WTC11 (cell line): ENCODE measurements at regions not wholly inside any gene's neighbourhood (a gene's known extent, or its start where the extent isn't known, plus 50 kb on each side); places are given as distances from the start of the nearest gene placed in this dataset.

Experiments
- ATF2 ChIP-seq: sonication (generic); formaldehyde crosslinking; IDR thresholded peaks from 2 replicates; pipeline ENCODE4 v1.8.1; 2022; ENCODE audit warnings: low read depth, missing genetic modification reagents, borderline replicate concordance
- CREB1 ChIP-seq: sonication (generic); formaldehyde crosslinking; IDR thresholded peaks from 2 replicates; pipeline ENCODE4 v1.8.0; 2023; ENCODE audit warnings: mild to moderate bottlenecking, missing genetic modification reagents
- CTCF ChIP-seq: fragments of 200-600 bp; IDR thresholded peaks from 2 replicates; pipeline ENCODE4 v1.8.0; 2022; ENCODE audit warnings: antibody characterized with exemption
- ETV6 ChIP-seq: sonication (generic); formaldehyde crosslinking; IDR thresholded peaks from 2 replicates; pipeline ENCODE4 v1.8.1; 2022; ENCODE audit warnings: mild to moderate bottlenecking, missing genetic modification reagents
- MXD4 ChIP-seq: fragments of 250-450 bp; sonication (Bioruptor Pico); IDR thresholded peaks from 2 replicates; pipeline ENCODE4 v1.8.0; 2021; ENCODE audit warnings: mild to moderate bottlenecking, moderate library complexity, borderline replicate concordance
- PRDM15 ChIP-seq: sonication (generic); formaldehyde crosslinking; IDR thresholded peaks from 2 replicates; pipeline ENCODE4 v1.8.0; 2022; ENCODE audit warnings: missing genetic modification reagents
- TCF7 ChIP-seq: sonication (generic); formaldehyde crosslinking; IDR thresholded peaks from 2 replicates; pipeline ENCODE4 v1.8.0; 2022; ENCODE audit warnings: mild to moderate bottlenecking, low read depth, missing genetic modification reagents, moderate library complexity

- no peak for TF ChIP-seq TCF7 (CRISPR knock-in tag)
- TF ChIP-seq MXD4 (CRISPR knock-in tag): no peak
- no peak for TF ChIP-seq CREB1 (CRISPR knock-in tag)
- TF ChIP-seq CTCF: no peak
- no peak for TF ChIP-seq PRDM15 (CRISPR knock-in tag)
- TF ChIP-seq ETV6: no peak
- no peak for TF ChIP-seq ATF2 (CRISPR knock-in tag)
These were observed 256.5 kb downstream of the USP25 start for GRCh38 chr21:15986277-15986676.
